ENCODE measurements at regions not wholly inside any gene's neighbourhood (a gene's known extent, or its start where the extent isn't known, plus 50 kb on each side); places are given as distances from the start of the nearest gene placed in this dataset.
A peak's percentile ranks its signal among the peaks of the same experiment; 100 is the strongest.
"Not testable (repeated sequence)": the region's sequence is repeated elsewhere in the genome, so short reads cannot be mapped to it uniquely, and the experiment has no call there.

DNA sequence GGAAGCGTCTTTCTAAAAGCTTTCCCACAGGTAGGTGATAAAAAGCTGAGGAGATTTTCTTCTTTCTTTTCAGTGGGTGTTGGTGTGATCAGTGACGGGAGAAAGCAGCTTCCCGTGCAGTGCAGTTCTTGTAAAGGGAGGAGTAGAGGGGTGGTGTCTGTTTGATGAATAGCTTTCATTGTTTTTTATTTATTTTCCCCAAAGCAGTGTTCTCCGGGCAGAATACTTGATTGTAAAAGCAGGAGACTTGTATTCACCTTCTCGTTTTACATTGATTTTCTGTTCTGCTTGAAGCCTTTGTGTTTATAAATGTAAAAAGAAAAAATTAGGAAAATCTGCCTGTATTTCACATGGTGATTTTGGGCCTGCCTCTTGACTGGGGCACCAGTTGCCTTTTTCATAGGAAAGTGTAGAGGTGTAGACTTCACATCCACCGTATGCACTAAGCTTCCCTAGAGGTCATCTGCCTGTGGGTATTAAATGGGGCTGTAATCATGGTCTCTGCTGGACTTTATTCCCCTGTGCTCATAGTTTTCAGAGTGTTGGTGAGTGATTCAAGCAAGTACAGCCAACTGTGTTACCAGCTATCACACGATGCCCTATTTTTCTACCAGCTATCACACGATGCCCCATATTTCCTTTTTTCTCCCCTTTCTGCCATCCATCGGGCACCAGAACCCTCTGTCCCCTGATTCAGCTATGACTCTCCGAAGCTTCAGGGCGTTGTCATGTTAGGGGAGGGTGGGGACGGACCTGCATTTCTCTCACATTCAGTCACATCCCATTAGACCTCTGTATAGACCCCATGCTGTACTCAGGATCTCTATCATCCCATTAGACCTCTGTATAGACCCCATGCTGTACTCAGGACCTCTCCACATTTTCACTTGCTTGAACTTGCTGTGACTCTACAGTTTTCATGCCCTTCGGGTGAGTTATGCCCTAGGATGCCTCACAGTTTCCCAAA is 526.5 kb downstream of the TRIML1 start:
- no peak for DNase-seq

GRCh38 chr4:188678691-188679090 is 539.5 kb downstream of the TRIML1 start:
- not testable (repeated sequence) for DNase-seq

DNA sequence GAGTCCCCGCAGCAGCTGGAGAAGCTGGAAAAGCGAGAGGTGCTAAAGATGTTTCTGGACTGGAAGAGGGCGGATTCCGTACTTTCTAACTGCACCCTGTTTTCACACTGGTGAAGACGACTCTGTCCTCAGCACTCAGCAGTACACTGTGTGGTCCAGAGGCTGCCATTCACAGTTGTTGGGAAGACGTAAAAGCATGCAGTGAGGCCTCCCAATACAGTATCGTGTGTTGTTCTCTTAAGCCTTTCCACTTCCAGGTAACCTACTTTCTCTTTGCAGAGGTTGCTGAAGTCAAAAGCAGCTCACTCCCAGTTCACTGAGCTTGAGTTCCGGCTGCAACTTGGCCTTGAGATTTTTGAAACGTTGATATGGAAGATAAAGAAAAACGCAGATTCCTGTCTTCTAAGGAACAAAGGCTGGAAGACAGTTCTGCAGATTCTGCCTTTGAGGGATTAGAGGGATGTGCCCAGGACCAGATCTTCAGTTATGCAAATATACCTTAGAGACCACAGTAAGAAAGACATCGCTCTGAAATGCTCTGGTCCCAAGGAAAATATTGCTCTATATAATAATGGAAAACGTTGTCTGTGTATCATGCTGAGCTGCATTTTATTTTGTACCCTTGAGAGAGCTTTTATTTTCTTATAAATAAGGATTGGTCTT is 540.9 kb downstream of the TRIML1 start:
- no peak for DNase-seq

DNA sequence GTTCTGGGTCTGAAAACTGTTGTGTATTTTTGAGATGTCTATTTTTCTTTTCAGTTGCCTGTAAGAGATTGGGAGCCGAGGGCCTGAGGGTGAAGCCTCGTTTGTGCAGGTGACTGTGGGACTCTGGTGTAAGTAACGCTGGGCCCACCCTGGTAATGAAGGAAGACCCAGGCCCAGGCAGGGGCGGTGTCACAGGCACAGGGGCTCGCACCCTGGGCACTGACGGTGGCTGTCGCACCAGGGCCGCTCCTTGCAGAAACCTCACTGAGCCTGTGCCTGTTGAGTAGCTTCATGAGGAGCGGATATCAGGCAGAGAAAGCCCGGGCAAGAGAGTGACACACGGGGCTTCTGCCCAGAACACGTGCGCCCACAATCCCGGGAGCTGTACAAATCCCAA is 541.4 kb downstream of the TRIML1 start:
- no peak for DNase-seq

DNA sequence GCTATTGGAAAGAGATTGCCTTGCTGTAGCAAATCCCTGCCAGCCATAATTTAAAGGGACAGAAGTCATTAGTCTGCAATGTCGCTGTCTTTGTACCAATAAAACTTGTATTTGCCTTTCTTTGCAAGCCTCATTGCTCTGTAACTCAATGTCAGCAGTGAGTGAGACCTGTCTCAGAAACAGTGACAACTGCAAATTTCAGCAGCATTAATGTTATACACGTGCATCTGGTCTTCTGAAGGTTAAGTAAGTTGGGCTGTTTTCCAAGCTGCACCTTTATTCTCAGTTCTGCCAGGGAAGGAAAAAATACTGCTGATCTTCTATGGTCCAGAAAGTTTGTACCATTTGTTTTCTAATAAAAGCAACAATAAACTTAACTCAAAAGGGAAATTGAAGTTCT is 543.1 kb downstream of the TRIML1 start:
- no peak for DNase-seq

- no peak for DNase-seq
These were observed 544.3 kb downstream of the TRIML1 start for GRCh38 chr4:188683571-188683970.

DNA sequence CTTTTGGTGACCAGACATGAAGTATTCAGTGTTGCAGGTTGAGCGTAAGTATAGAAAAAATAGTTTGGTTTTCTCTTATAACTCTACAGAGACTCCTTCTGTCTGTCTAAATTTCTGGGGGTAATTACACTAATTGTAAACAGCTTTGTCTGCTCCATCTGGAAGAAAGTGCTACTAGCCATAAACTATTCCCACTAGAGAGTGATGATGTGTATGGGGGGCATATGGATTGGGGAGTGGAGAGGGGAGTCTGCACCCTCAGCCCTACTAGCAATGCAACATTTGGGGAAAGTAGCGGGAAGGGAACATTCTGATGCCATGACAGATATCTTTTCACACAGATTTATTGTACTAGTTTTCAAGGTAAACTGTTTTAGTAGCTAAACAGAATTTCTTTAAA is 549.7 kb downstream of the TRIML1 start:
- DNase-seq = peak; percentile 57

- no peak for DNase-seq
These were observed 552.6 kb downstream of the TRIML1 start for GRCh38 chr4:188691811-188692210.

GRCh38 chr4:188695261-188695660 is 556.0 kb downstream of the TRIML1 start:
- no peak for DNase-seq

GRCh38 chr4:188697243-188697642 is 558.0 kb downstream of the TRIML1 start:
- no peak for DNase-seq

DNA sequence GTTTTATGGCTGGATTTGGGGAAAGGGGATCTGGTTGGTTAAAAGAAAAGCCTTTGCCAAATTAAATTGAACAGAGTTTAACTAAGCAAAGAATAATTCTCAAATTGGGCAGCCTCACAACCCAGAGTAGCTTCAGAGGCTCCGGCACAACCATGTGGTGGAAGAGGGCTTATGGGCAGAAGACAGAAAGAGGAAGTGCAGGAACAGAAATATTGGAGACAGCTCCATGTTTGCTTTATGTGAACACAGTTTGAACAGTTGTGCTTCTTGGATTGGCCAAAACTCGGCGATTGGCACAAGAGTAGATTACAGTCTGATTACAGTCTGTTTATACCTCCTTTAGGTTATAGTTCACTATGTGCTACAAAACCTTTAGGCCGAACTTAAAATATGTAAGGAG is 562.7 kb downstream of the TRIML1 start:
- DNase-seq = no peak

- no peak for DNase-seq
These were observed 565.0 kb downstream of the TRIML1 start for GRCh38 chr4:188704288-188704687.

GRCh38 chr4:188707036-188707435 is 567.8 kb downstream of the TRIML1 start:
- no peak for DNase-seq

DNA sequence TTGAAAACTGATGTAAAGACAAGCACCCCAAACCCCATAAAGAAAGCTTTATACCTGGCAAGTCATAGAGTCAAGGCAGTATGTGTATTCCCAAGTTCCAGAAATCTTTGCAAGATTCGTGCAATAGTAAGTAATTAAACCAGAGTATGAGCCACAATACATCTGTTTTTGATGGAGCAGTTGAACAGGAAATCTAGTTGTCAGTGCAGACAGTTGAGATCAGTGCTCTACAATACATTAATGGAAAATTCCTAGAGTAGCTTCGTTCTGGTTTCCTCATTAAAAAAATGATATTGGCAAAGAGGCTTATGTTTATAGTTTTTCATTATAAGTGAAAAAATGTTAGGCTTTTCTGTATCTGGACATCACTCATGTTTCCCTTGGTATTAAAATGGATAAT is 575.3 kb downstream of the TRIML1 start:
- peak; percentile 83 for DNase-seq

- DNase-seq = no peak
These were observed 575.7 kb downstream of the TRIML1 start for GRCh38 chr4:188714907-188715306.

- DNase-seq = no peak
These were observed 578.4 kb downstream of the TRIML1 start for GRCh38 chr4:188717661-188718060.

GRCh38 chr4:188719794-188720193 is 580.6 kb downstream of the TRIML1 start:
- DNase-seq = no peak

DNA sequence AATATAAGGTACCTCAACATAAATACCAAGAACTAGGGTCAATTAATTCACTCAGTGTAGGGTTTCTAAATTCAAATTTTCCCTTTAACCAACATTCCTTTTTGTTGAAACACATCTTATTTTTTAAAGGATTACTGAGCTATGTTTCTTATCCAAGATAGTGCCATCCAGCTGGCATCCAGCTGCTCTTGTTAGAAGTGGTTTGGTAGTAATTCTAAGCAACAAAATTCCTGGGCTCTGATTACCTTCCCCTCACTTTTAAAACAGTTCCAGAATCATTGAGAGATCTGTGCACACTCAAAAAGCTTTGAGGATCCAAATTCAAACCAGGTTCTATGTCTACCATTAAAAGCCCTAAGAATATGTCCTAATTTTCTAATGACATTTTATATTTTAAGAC is 583.7 kb downstream of the TRIML1 start:
- peak; percentile 3 for DNase-seq

GRCh38 chr4:188727746-188728145 is 588.5 kb downstream of the TRIML1 start:
- no peak for DNase-seq

DNA sequence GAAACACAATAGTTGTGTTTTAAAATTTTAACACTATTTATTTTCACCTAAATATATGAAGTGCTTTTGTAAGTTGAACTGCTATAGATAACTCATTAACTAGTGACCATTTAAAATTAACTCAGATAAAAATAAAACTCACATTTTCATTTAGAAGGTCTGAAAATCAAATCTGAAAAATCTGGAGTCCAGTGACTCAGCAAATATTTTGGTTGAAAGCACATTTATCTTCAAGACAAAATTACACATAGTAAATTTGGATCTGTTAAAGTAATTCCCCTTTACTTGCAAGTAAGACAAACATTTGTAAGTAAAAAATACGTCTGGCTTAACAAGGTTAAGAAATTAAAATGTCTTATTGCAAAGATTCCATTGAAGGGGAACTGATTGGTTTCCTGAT is 589.1 kb downstream of the TRIML1 start:
- no peak for DNase-seq

- DNase-seq = no peak
These were observed 592.9 kb downstream of the TRIML1 start for GRCh38 chr4:188732131-188732530.

DNA sequence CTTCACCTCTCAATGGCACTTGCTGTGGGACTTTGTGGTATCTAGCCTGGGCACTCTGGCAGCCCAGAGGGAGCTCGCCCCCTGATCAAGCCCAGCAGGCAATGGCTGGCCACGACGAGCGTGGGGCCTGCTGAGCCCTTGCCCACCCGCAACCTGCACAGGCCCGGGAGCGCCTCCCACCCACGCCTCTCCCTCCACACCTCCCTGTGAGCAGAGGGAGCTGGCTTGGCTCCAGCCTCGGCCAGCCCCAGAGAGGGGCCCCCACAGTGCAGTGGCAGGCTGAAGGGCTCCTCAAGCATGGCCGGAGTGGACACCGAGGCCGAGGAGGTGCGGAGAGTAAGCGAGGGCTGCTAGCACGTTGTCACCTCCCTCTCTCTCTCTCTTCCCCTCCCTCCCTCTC is 595.8 kb downstream of the TRIML1 start:
- no peak for DNase-seq

GRCh38 chr4:188737251-188738002 is 598.2 kb downstream of the TRIML1 start:
- DNase-seq = no peak

Data from skin of body (tissue), 1 donor.